Renal cortical epithelial cell (primary cell): ENCODE measurements at regions not wholly inside any gene's neighbourhood (a gene's known extent, or its start where the extent isn't known, plus 50 kb on each side); places are given as distances from the start of the nearest gene placed in this dataset.

Experiments
- DNase-seq: peaks from one replicate; pipeline ENCODE4 v3.0.0-alpha.2; 2011; ENCODE audit warnings: low read depth

- no peak for DNase-seq
Measured at GRCh38 chr6:6376845-6377244, 56.4 kb upstream of the F13A1 start.

- no peak for DNase-seq
Measured at GRCh38 chr6:6377621-6378020, 57.2 kb upstream of the F13A1 start.

- DNase-seq = peak; percentile 81
Measured at GRCh38 chr6:6379573-6379972, 59.1 kb upstream of the F13A1 start.

- DNase-seq = no peak
Measured at GRCh38 chr6:6384520-6384919, 64.1 kb upstream of the F13A1 start.

- peak; percentile 46 for DNase-seq
Measured at GRCh38 chr6:6386010-6386409, 65.5 kb upstream of the F13A1 start.

GRCh38 chr6:6390849-6391602, 70.6 kb upstream of the F13A1 start:
- DNase-seq = no peak

- no peak for DNase-seq
Measured at GRCh38 chr6:6392214-6393068, 72.0 kb upstream of the F13A1 start.

GRCh38 chr6:6393069-6393529, 72.6 kb upstream of the F13A1 start:
- DNase-seq = no peak

GRCh38 chr6:6395581-6396197, 75.2 kb upstream of the F13A1 start:
- DNase-seq = no peak

- DNase-seq = no peak
Measured at GRCh38 chr6:6397842-6398241, 77.4 kb upstream of the F13A1 start.

- no peak for DNase-seq
Measured at GRCh38 chr6:6399568-6399967, 79.1 kb upstream of the F13A1 start.

- no peak for DNase-seq
Measured at GRCh38 chr6:6401401-6401800, 80.9 kb upstream of the F13A1 start.

- DNase-seq = no peak
Measured at GRCh38 chr6:6402006-6402405, 81.5 kb upstream of the F13A1 start.

- DNase-seq = no peak
Measured at GRCh38 chr6:6402591-6402990, 82.1 kb upstream of the F13A1 start.

- DNase-seq = peak; percentile 55
Measured at GRCh38 chr6:6405031-6405430, 84.6 kb upstream of the F13A1 start.

GRCh38 chr6:6405997-6406714, 85.7 kb upstream of the F13A1 start:
- no peak for DNase-seq

- no peak for DNase-seq
Measured at GRCh38 chr6:6406715-6407070, 86.2 kb upstream of the F13A1 start.

- peak; percentile 13 for DNase-seq
Measured at GRCh38 chr6:6407071-6407741, 86.7 kb upstream of the F13A1 start.

GRCh38 chr6:6409397-6410030, 89.1 kb upstream of the F13A1 start:
- no peak for DNase-seq

- no peak for DNase-seq
Measured at GRCh38 chr6:6411115-6411514, 90.7 kb upstream of the F13A1 start.

- DNase-seq = no peak
Measured at GRCh38 chr6:6412221-6412620, 91.8 kb upstream of the F13A1 start.
